Aorta (tissue), 5 donors: ENCODE measurements at regions not wholly inside any gene's neighbourhood (a gene's known extent, or its start where the extent isn't known, plus 50 kb on each side); places are given as distances from the start of the nearest gene placed in this dataset.
"Not testable (repeated sequence)": the region's sequence is repeated elsewhere in the genome, so short reads cannot be mapped to it uniquely, and the experiment has no call there.

ENCODE experiments used
- ATAC-seq: fragments of 200-7000 bp; cut with Tn5 transposase; one replicate; pipeline ENCODE4 v1.9.1; 2022; ENCODE audit warnings: moderate library complexity; ENCODE audit not compliant: low FRiP score
- DNase-seq, 2 donors: peaks; one replicate each; pipeline ENCODE4 v3.0.0-alpha.2; 2020
- H3K27ac ChIP-seq, 2 donors: one replicate each; pipeline ENCODE4 v1.5.1; 2013; ENCODE audit warnings: low read length in 2 of 2, mild to moderate bottlenecking in 2 of 2, moderate library complexity in 2 of 2, control low read depth in 1 of 2, inconsistent platforms in 1 of 2, low read depth in 1 of 2
- H3K27me3 ChIP-seq, 2 donors: one replicate each; pipeline ENCODE4 v1.6.1; 2013; ENCODE audit warnings: control low read depth in 1 of 2, low read length in 1 of 2, mild to moderate bottlenecking in 1 of 2, moderate library complexity in 1 of 2; ENCODE audit not compliant: insufficient read depth in 2 of 2, control insufficient read depth in 1 of 2
- H3K36me3 ChIP-seq, 2 donors: one replicate each; pipeline ENCODE4 v1.6.1; 2013; ENCODE audit warnings: control low read depth in 1 of 2, low read length in 1 of 2, mild to moderate bottlenecking in 1 of 2; ENCODE audit not compliant: insufficient read depth in 2 of 2, control insufficient read depth in 1 of 2
- H3K4me1 ChIP-seq, 2 donors: one replicate each; pipeline ENCODE4 v1.6.1; 2013; ENCODE audit warnings: low read length in 2 of 2, control low read depth in 1 of 2, mild to moderate bottlenecking in 1 of 2, moderate library complexity in 1 of 2; ENCODE audit not compliant: insufficient read depth in 2 of 2, control insufficient read depth in 1 of 2
- H3K4me3 ChIP-seq, 2 donors: one replicate each; pipeline ENCODE4 v1.5.1; 2013; ENCODE audit warnings: low read length in 2 of 2, control low read depth in 1 of 2, mild to moderate bottlenecking in 1 of 2
- H3K9me3 ChIP-seq: one replicate; pipeline ENCODE4 v1.6.1; 2013; ENCODE audit warnings: mild to moderate bottlenecking, low read length; ENCODE audit not compliant: control insufficient read depth
- WGBS, 2 donors: extraction: QIAGEN DNeasy Blood & Tissue Kit; methylation state at CpG; one replicate each; pipeline ENCODE4 v1.1.7; 2013; 5-methylcytosine and 5-hydroxymethylcytosine counted together
- intact Hi-C, 2 donors: fragments of 100-400 bp; cut with DNase I; formaldehyde crosslinking; loops; one replicate each; pipeline versions ENCODE4 v1.14.2 to v1.15.0; 2022
- donor health status: healthy with polysubstance abuse.
- donor health status: Bipolar disorder and iron deficiency.
- donor health status: DM: no; HTN: no; CAD: no.
- donor health status: DM: no; HTN: no; CAD: no.
- donor health status: DM: yes; HTN: yes; CAD: no.

GRCh38 chr19:28691683-28692082 lies 521.3 kb downstream of the UQCRFS1 start:
- no peaks in the 10 kb centered on the region for H3K36me3 ChIP-seq
- H3K27me3 ChIP-seq = no peaks in the 10 kb centered on the region
- WGBS, 2 donors = 69 to 74% methylated on average over 1 of the region's 1 CpG
- peaks cover 2% of the 10 kb centered on the region for H3K9me3 ChIP-seq
- intact Hi-C loops = no loop called here
- H3K27ac ChIP-seq = no peak overlapping the region
- no peaks in the 10 kb centered on the region for H3K4me1 ChIP-seq
- no peak overlapping the region for H3K4me3 ChIP-seq
- no peak for DNase-seq
- no peak for ATAC-seq

- DNase-seq, intact Hi-C loops, H3K4me1 ChIP-seq, ATAC-seq, H3K27ac ChIP-seq, H3K4me3 ChIP-seq, H3K27me3 ChIP-seq, H3K36me3 ChIP-seq, H3K9me3 ChIP-seq: not testable (repeated sequence)
- 79 to 83% methylated on average over 6 to 7 of the region's 7 CpGs for WGBS, 2 donors
Measured at GRCh38 chr19:28689464-28689863, 523.5 kb downstream of the UQCRFS1 start.

GRCh38 chr19:28687296-28687695 lies 525.7 kb downstream of the UQCRFS1 start:
- Histone ChIP-seq H3K4me3 (no peak overlapping the region), H3K36me3 (no peaks in the 10 kb centered on the region), H3K4me1 (no peaks in the 10 kb centered on the region), H3K9me3 (peaks cover 2% of the 10 kb centered on the region), H3K27ac (no peak overlapping the region), H3K27me3 (no peaks in the 10 kb centered on the region)
- intact Hi-C loops = no loop called here
- no peak for DNase-seq
- ATAC-seq = no peak
- 0 to 26% methylated on average over 1 of the region's 1 CpG for WGBS, 2 donors

GRCh38 chr19:28686756-28687155 lies 526.2 kb downstream of the UQCRFS1 start:
- Histone ChIP-seq H3K4me3 (no peak overlapping the region), H3K9me3 (no peaks in the 10 kb centered on the region), H3K27ac (no peak overlapping the region), H3K36me3 (no peaks in the 10 kb centered on the region), H3K27me3 (no peaks in the 10 kb centered on the region), H3K4me1 (no peaks in the 10 kb centered on the region)
- ATAC-seq = no peak
- intact Hi-C loops = no loop called here
- DNase-seq = no peak
- WGBS, 2 donors = 52 to 69% methylated on average over 2 of the region's 2 CpGs

GRCh38 chr19:28685802-28686201 lies 527.1 kb downstream of the UQCRFS1 start:
- ATAC-seq (no peak), DNase-seq (no peak)
- H3K36me3 ChIP-seq = no peaks in the 10 kb centered on the region
- H3K4me3 ChIP-seq = no peak overlapping the region
- no peaks in the 10 kb centered on the region for H3K4me1 ChIP-seq
- intact Hi-C loops = no loop called here
- 85 to 91% methylated on average over 3 of the region's 3 CpGs for WGBS, 2 donors
- H3K27ac ChIP-seq = no peak overlapping the region
- H3K27me3 ChIP-seq = no peaks in the 10 kb centered on the region
- no peaks in the 10 kb centered on the region for H3K9me3 ChIP-seq

GRCh38 chr19:28685077-28685476 lies 527.9 kb downstream of the UQCRFS1 start:
- intact Hi-C loops, DNase-seq, H3K4me3 ChIP-seq, H3K36me3 ChIP-seq, H3K4me1 ChIP-seq, H3K9me3 ChIP-seq, ATAC-seq, H3K27ac ChIP-seq, H3K27me3 ChIP-seq: not testable (repeated sequence)
- whole genome bisulfite sequencing, 2 donors = 89 to 90% methylated on average over 4 of the region's 4 CpGs

- Histone ChIP-seq H3K4me1 (no peaks in the 10 kb centered on the region), H3K9me3 (no peaks in the 10 kb centered on the region), H3K36me3 (no peaks in the 10 kb centered on the region), H3K27me3 (no peaks in the 10 kb centered on the region), H3K4me3 (no peak overlapping the region), H3K27ac (no peak overlapping the region)
- 84 to 86% methylated on average over 3 of the region's 3 CpGs for WGBS, 2 donors
- intact Hi-C loops = no loop called here
- DNase-seq (no peak), ATAC-seq (no peak)
Measured at GRCh38 chr19:28680111-28680510, 532.8 kb downstream of the UQCRFS1 start.

GRCh38 chr19:28670836-28671235 lies 542.1 kb downstream of the UQCRFS1 start:
- no peaks in the 10 kb centered on the region for H3K4me1 ChIP-seq
- H3K36me3 ChIP-seq = no peaks in the 10 kb centered on the region
- no peak overlapping the region for H3K27ac ChIP-seq
- DNase-seq (no peak), ATAC-seq (no peak)
- intact Hi-C loops = no loop called here
- peaks cover 4% of the 10 kb centered on the region for H3K9me3 ChIP-seq
- WGBS, 2 donors = 79 to 92% methylated on average over 2 of the region's 2 CpGs
- no peaks in the 10 kb centered on the region for H3K27me3 ChIP-seq
- no peak overlapping the region for H3K4me3 ChIP-seq

GRCh38 chr19:28669804-28670203 lies 543.1 kb downstream of the UQCRFS1 start:
- ATAC-seq (no peak), DNase-seq (no peak)
- Histone ChIP-seq H3K36me3 (no peaks in the 10 kb centered on the region), H3K27ac (no peak overlapping the region), H3K27me3 (no peaks in the 10 kb centered on the region), H3K9me3 (peaks cover 4% of the 10 kb centered on the region), H3K4me1 (no peaks in the 10 kb centered on the region), H3K4me3 (no peak overlapping the region)
- intact Hi-C loops = no loop called here
- 73 to 77% methylated on average over 2 of the region's 2 CpGs for WGBS, 2 donors
